Upper lobe of right lung (tissue), 1 donor: ENCODE measurements at regions not wholly inside any gene's neighbourhood (a gene's known extent, or its start where the extent isn't known, plus 50 kb on each side); places are given as distances from the start of the nearest gene placed in this dataset.

ENCODE experiments used
- ATAC-seq: fragments of 200-7000 bp; cut with Tn5 transposase; one replicate; pipeline ENCODE4 v1.9.1; 2020; ENCODE audit warnings: mild to moderate bottlenecking, moderate library complexity
- DNase-seq: peaks from one replicate; pipeline ENCODE4 v3.0.0-alpha.2; 2020
- H3K27ac ChIP-seq: fragments of 200-600 bp; one replicate; pipeline ENCODE4 v1.8.0; 2022
- H3K27me3 ChIP-seq: fragments of 200-600 bp; one replicate; pipeline ENCODE4 v1.8.0; 2022; ENCODE audit warnings: mild to moderate bottlenecking
- H3K36me3 ChIP-seq: fragments of 200-600 bp; one replicate; pipeline ENCODE4 v1.8.0; 2022
- H3K4me1 ChIP-seq: fragments of 200-600 bp; one replicate; pipeline ENCODE4 v1.8.0; 2022
- H3K4me3 ChIP-seq: fragments of 200-600 bp; one replicate; pipeline ENCODE4 v1.8.0; 2022; ENCODE audit warnings: mild to moderate bottlenecking
- H3K9me3 ChIP-seq: fragments of 200-600 bp; one replicate; pipeline ENCODE4 v1.8.0; 2022
- CTCF ChIP-seq: fragments of 200-600 bp; IDR thresholded peaks from one replicate; pipeline ENCODE4 v1.8.0; 2022; ENCODE audit warnings: antibody characterized with exemption
- intact Hi-C: fragments of 100-400 bp; cut with DNase I; formaldehyde crosslinking; loops from one replicate; pipeline ENCODE4 v1.11.0; 2022
- donor health status: DM: no; HTN: yes; CAD: no; lungs with severe emphysema.

- no peak for TF ChIP-seq CTCF
- DNase-seq, result no peak
- no peaks in the 10 kb centered on the region for H3K9me3 ChIP-seq
- H3K27ac ChIP-seq, result no peak overlapping the region
- H3K27me3 ChIP-seq, result no peaks in the 10 kb centered on the region
- no peak for ATAC-seq
- intact Hi-C loops, result no loop called here
- H3K4me1 ChIP-seq, result peaks cover 5% of the 10 kb centered on the region
- no peak overlapping the region for H3K4me3 ChIP-seq
- no peaks in the 10 kb centered on the region for H3K36me3 ChIP-seq
Measured at GRCh38 chr10:118844731-118845521, 90.2 kb upstream of the CACUL1 start.

- Histone ChIP-seq H3K4me3 (no peak overlapping the region), H3K27me3 (no peaks in the 10 kb centered on the region), H3K9me3 (no peaks in the 10 kb centered on the region), H3K36me3 (no peaks in the 10 kb centered on the region), H3K4me1 (peaks cover 5% of the 10 kb centered on the region), H3K27ac (no peak overlapping the region)
- DNase-seq, result no peak
- intact Hi-C loops, result no loop called here
- no peak for ATAC-seq
- TF ChIP-seq CTCF, result no peak
Measured at GRCh38 chr10:118845776-118846175, 91.0 kb upstream of the CACUL1 start.

- no peak overlapping the region for H3K4me3 ChIP-seq
- peak; percentile 63 for TF ChIP-seq CTCF
- intact Hi-C loops, result no loop called here
- ATAC-seq, result peak; percentile 90
- no peaks in the 10 kb centered on the region for H3K9me3 ChIP-seq
- peak; percentile 89 for DNase-seq
- H3K4me1 ChIP-seq, result no peaks in the 10 kb centered on the region
- no peaks in the 10 kb centered on the region for H3K36me3 ChIP-seq
- H3K27me3 ChIP-seq, result no peaks in the 10 kb centered on the region
- no peak overlapping the region for H3K27ac ChIP-seq
Measured at GRCh38 chr10:118850418-118851061, 95.8 kb upstream of the CACUL1 start.

GRCh38 chr10:118851062-118852035 is 96.6 kb upstream of the CACUL1 start:
- no peak for DNase-seq
- intact Hi-C loops, result no loop called here
- no peaks in the 10 kb centered on the region for H3K27me3 ChIP-seq

More at GRCh38 chr10:118851062-118852035, 96.6 kb upstream of the CACUL1 start:
- Histone ChIP-seq H3K4me3 (no peak overlapping the region), H3K36me3 (no peaks in the 10 kb centered on the region), H3K9me3 (no peaks in the 10 kb centered on the region), H3K4me1 (no peaks in the 10 kb centered on the region), H3K27ac (no peak overlapping the region)
- peak; percentile 78 for ATAC-seq
- TF ChIP-seq CTCF, result no peak
